Loucy (cell line): ENCODE measurements at regions not wholly inside any gene's neighbourhood (a gene's known extent, or its start where the extent isn't known, plus 50 kb on each side); places are given as distances from the start of the nearest gene placed in this dataset.

Experiments used
- CTCF ChIP-seq: fragments of 200-600 bp; sonication (generic); conservative IDR thresholded peaks from 2 replicates; pipeline ENCODE4 v1.5.1; 2014; ENCODE audit warnings: mild to moderate bottlenecking, antibody characterized with exemption, low read length
- EZH2phosphoT487 ChIP-seq: fragments of 200-600 bp; IDR thresholded peaks from 2 replicates; pipeline ENCODE4 v1.6.1; 2018; ENCODE audit warnings: antibody characterized with exemption, mild to moderate bottlenecking, moderate library complexity, borderline replicate concordance

- TF ChIP-seq CTCF (no peak), EZH2phosphoT487 (no peak)
Measured at GRCh38 chr12:105819549-105819948, 319.2 kb downstream of the NUAK1 start.
